Fibroblast of lung (primary cell): ENCODE measurements at regions not wholly inside any gene's neighbourhood (a gene's known extent, or its start where the extent isn't known, plus 50 kb on each side); places are given as distances from the start of the nearest gene placed in this dataset.

ENCODE experiments used
- CTCF ChIP-seq, 2 donors: IDR thresholded peaks in 1 of 2; conservative IDR thresholded peaks in 1 of 2; 1 replicate in 1 of 2; 2 replicates in 1 of 2; pipeline ENCODE4 v1.5.1; 2011 to 2012; ENCODE audit warnings: low read length in 2 of 2, control low read depth in 1 of 2, inconsistent platforms in 1 of 2, low read depth in 1 of 2, mild to moderate bottlenecking in 1 of 2
- EZH2 ChIP-seq: IDR thresholded peaks from 2 replicates; pipeline ENCODE4 v1.5.1; 2012; ENCODE audit warnings: low read length, control low read depth, mild to moderate bottlenecking; ENCODE audit errors: missing control alignments

DNA sequence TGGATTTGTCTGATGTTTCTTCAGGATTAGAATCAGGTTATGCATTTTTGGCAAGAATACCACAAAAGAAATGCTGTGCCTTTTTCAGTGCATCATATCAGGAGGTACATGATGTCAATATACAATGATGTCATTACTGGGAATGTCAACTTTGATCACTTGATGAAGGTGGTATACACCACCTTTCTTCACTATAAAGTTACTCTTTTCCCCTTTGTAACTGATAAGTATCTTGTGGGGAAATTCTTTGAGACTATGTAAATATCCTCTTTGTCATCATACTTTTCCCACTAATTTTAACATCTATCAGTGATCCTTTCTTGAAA is 65.9 kb upstream of the TCF7L2 start:
- TF ChIP-seq CTCF (conservative IDR thresholded peaks at IDR 0.05 in 1 of 2, IDR thresholded peaks at IDR 0.05 in 1 of 2; ENCODE audit: low read depth in 1 of 2, low read length in 2 of 2) (no peak), EZH2 (no peak)
